ENCODE measurements at regions not wholly inside any gene's neighbourhood (a gene's known extent, or its start where the extent isn't known, plus 50 kb on each side); places are given as distances from the start of the nearest gene placed in this dataset.

- TF ChIP-seq EZH2phosphoT487 (IDR thresholded peaks at IDR 0.05; ENCODE audit: borderline replicate concordance, low read depth, low read length) (no peak), CTCF (conservative IDR thresholded peaks at IDR 0.05; ENCODE audit: low read length) (peak; percentile 29; the same call in 1 of the 2 replicates)
- Histone ChIP-seq H3K4me3 (ENCODE audit: low read depth, low read length, poor library complexity, severe bottlenecking) (no peak overlapping the region), H3K4me2 (ENCODE audit: low read length) (no peak overlapping the region), H3K4me1 (ENCODE audit: insufficient read depth, low read length, poor library complexity, severe bottlenecking) (no peaks in the 10 kb centered on the region), H3K9me3 (ENCODE audit: low read length) (no peaks in the 10 kb centered on the region), H2AFZ (ENCODE audit: low read length) (no peak overlapping the region), H3K36me3 (ENCODE audit: insufficient read depth, low read length) (no peaks in the 10 kb centered on the region), H3K79me2 (ENCODE audit: insufficient read depth, low read depth, low read length) (no peaks in the 10 kb centered on the region), H4K20me1 (ENCODE audit: insufficient read depth, low read length) (no peaks in the 10 kb centered on the region), H3K9me2 (ENCODE audit: insufficient read depth, low read length) (no peaks in the 10 kb centered on the region), H3K27ac (ENCODE audit: low read depth, low read length, poor library complexity, severe bottlenecking) (no peak overlapping the region)
- DNase-seq (ENCODE audit: low spot score): peak; percentile 1
- intact Hi-C loops (cut with micrococcal nuclease; ENCODE audit: unreplicated experiment): no loop called here
- no TSS peak for BruUV-seq (replicated peaks)
- CTCF ChIA-PET (ENCODE audit: unreplicated experiment): no interaction called here
- POLR2A ChIA-PET: no interaction called here
These were observed 646.1 kb downstream of the SQOR start for GRCh38 chr15:46280762-46281542.

GRCh38 chr15:46293550-46293949, 658.7 kb downstream of the SQOR start:
- BruUV-seq (replicated peaks): no TSS peak
- intact Hi-C loops (cut with micrococcal nuclease; ENCODE audit: unreplicated experiment): loop anchor here (10.0 kb wide), 1 partner anchor 589 kb away; no protein-coding TSS in a partner anchor

More at GRCh38 chr15:46293550-46293949, 658.7 kb downstream of the SQOR start:
- H3K36me3 ChIP-seq (ENCODE audit: insufficient read depth, low read length): no peaks in the 10 kb centered on the region
- ChIA-PET CTCF (ENCODE audit: unreplicated experiment) (no interaction called here), POLR2A (no interaction called here)
- H3K4me3 ChIP-seq (ENCODE audit: low read depth, low read length, poor library complexity, severe bottlenecking): no peak overlapping the region
- H3K27ac ChIP-seq (ENCODE audit: low read depth, low read length, poor library complexity, severe bottlenecking): no peak overlapping the region
- peaks cover 20% of the 10 kb centered on the region for H3K4me1 ChIP-seq (ENCODE audit: insufficient read depth, low read length, poor library complexity, severe bottlenecking)
- DNase-seq (ENCODE audit: low spot score): no peak
- no peak overlapping the region for H3K4me2 ChIP-seq (ENCODE audit: low read length)
- H4K20me1 ChIP-seq (ENCODE audit: insufficient read depth, low read length): no peaks in the 10 kb centered on the region
- TF ChIP-seq CTCF (conservative IDR thresholded peaks at IDR 0.05; ENCODE audit: low read length) (no peak), EZH2phosphoT487 (IDR thresholded peaks at IDR 0.05; ENCODE audit: borderline replicate concordance, low read depth, low read length) (no peak)
- H3K9me2 ChIP-seq (ENCODE audit: insufficient read depth, low read length): no peaks in the 10 kb centered on the region
- H3K79me2 ChIP-seq (ENCODE audit: insufficient read depth, low read depth, low read length): no peaks in the 10 kb centered on the region
- H2AFZ ChIP-seq (ENCODE audit: low read length): no peak overlapping the region
- no peaks in the 10 kb centered on the region for H3K9me3 ChIP-seq (ENCODE audit: low read length)

Data from OCI-LY7 (cell line).